Ammon's horn (tissue), 1 donor: ENCODE measurements at regions not wholly inside any gene's neighbourhood (a gene's known extent, or its start where the extent isn't known, plus 50 kb on each side); places are given as distances from the start of the nearest gene placed in this dataset.

ENCODE experiments used
- DNase-seq: peaks from one replicate; pipeline ENCODE4 v3.0.0-alpha.2; 2016; ENCODE audit warnings: low spot score

DNA sequence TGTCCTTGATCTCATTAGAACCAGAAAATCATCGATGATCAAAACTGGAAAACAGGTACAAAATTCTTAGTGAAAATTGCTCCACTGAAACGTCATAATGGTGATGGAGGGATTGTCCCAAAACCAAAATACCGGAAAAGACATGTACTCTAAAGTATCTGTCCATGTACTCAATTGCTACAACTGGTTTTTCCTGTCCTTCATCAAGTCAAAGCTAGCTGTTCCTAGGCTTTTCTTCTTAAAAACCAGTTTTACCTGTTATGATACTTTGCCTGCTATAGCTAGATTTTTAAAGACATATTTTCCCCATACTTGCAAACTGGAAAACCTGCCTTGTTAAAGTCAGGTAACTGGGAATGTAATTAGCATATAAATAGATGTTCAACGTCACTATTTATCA lies 50.5 kb upstream of the LRRC1 start:
- DNase-seq: no peak

DNA sequence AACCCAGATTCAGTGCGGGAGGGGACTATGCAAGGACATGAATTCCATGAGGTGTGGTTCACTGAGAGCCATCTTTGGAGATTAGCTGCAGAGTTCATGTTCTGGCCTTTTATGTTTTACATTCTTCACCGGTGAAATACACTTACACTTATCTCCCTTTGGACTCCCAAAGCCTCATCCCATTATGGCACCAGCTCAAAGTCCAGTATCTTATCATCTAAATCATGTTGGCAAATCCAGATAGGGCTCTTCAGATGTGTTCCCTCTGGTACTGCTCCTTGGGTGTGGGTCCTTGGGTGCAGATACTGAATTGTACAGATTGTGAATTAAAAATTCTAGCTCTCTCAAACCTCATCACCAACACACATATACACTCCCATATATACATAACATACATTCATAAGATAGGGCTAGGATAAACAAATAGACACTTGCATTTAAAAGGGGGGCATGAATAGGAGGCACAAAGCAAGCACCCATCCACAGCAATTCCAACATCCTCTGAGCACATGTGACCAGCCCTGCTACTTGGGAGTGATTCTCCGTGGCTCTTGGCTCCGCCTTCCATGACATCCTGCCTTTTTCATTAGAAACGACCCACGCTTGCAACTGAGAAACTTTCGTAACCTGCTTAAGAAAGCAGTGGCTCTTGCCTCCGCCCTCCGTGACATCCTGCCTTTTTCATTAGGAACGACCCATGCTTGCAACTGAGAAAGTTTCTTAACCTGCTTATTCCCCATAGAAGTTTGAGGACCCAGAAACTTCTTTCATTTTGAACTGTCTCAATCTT lies 53.6 kb upstream of the LRRC1 start:
- no peak for DNase-seq

DNA sequence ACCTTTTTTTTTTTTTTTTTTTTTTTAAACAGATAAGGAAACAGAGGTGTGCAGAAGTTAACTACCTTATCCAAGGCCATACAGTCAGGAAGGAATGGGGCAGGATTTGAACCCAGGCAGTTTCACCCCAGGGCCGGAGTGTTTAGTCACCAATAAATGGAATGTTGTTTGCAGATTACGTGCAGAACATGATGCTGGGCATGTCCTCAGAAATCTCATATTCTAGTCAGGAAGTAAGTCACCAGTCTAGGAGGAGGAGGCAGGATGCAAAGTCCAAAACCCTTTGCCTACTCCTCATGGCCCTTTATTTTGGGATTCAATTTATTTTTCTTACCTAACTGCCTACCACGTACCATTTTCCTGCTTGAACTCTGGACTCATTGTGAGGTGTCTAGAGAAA lies 57.1 kb upstream of the LRRC1 start:
- DNase-seq: no peak

DNA sequence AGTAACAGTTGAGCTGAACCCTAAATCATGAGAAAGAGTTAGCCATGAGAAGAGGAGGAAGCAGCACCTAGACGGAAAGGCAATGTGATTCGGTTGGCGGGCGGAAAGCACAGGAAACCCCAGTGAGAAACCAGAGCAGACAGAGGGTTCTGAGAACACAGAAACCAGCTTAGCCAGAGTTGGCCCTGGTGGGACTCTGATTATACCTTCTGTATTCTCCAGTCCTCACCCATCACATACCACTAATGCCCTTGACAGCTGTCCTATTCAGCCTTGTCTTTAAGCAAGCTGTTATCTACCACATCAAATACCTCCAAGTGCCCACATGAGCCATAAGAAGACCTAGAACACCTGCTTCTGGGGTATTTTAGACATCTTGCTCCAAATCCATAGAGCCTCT lies 58.9 kb upstream of the LRRC1 start:
- DNase-seq: no peak

DNA sequence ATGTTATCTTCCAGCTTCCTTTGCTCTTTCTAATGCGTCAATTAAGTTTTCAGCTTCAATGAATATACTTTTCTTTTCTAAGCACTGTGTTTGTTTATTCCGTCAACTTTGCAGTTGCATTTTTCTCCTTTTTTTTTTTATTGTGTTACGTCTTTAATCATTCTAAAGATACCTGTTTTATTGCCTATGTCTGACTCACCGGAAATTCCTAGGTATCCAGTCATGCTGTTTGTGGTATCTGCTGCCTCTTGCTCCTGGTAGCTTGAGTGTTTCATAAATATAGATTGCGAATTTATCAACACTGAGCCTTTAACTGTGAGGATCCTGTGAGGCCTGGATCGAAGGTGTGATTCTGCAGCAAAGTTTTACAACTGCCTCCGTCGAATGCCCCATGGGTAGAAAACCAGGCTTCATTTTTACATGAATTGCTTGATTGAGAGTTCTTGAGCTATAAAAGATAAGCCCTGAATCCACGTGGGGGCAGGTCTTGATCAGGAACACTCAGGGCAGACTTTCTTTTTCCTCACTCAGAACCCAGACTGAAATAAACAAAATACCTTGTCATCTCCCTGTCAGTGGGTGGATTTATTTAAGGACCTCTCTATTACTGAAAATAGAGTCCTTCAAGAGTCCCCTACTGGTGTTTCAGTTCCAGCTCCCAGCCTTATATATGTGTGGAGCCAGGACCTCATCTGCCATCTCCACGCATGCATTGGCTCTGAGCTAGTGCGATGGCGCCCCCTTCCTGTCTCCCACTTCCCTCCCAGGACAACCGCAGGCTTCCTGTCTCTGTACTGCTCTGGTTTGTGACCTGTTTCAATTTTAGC lies 60.1 kb upstream of the LRRC1 start:
- DNase-seq: no peak

DNA sequence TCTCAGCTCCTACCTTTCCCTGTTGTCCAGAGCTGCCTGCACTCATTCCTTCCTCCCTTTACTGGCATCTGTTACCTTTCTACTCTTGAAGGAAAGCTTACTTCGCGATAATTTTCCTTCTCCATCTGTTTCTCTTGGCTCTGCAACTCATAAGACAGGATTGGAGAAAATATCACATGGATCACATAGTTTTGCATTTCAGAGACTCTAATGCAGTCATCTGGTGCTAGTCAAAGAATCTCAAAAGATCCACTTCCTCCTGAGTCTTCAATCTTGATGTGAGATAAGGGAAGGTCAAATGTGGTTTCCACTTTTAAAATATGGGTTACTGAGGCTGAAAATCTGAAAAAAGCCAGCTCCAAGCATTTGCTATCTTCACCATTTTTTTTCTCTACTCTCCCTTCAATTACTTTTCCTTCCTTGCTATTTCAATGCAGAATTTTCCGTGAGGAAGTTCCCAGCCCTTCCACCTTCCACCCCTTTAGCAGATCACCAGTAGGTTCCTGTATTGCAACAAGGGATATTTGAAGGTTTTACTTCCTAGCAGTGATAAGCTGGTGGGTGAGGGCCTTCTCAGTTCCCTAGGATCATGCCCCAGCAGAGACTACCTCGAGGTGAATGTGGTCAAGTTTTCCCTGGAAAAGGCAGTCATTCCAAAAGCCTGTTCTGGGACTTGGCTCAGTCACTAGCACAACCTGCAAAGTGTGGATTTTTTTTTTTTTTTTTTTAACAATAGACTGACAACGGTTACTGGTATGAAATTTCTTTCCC lies 62.8 kb upstream of the LRRC1 start:
- no peak for DNase-seq

DNA sequence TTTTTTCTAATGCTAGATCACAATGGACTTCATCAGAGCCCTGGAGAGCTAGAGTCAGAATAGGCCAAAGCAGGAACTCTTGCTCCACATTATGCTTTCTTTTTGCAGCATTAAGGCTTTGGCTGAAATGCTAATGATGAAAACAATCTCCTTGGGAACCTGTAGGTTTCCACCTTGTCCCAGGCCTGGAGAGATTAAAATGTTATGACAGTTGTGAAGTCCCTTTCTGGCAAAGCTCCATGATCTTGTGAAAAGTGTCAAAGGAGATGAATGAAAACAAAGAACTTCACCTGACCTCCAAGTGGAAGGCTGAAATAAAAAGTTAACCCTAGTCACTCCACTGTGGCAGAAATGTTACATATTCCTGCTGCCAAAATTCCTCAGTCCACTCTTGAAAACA lies 64.0 kb upstream of the LRRC1 start:
- peak; percentile 7 for DNase-seq

DNA sequence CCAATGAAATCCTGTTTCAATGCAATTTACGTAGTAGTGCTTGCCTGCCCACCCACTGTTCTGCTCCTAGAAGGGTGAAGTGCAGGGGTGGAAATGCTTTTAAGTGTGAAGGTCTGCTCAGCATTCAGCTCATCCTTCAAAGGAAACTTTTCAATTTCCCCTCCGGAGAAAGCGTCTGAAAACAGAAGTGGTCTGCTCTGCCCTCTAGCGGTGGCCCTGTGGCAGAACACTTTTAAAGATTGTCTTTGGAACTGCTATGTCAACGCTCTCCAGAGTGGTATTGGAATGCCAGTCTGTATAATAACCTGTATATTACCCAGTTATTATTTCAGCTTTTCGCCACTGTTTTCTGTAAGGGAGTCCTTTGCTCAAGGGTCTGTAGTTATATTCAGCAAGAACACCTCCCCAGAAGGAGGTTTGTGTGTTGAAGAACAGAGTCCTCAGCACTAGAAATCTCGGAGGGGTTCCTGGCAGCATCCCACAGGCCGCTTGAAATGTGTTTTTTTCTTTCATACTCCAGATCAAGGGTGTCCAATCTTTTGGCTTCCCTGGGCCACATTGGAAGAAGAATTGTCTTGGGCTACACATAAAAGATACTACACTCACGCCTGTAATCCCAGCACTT lies 63.1 kb upstream of the KLHL31 start:
- peak; percentile 74 for DNase-seq

DNA sequence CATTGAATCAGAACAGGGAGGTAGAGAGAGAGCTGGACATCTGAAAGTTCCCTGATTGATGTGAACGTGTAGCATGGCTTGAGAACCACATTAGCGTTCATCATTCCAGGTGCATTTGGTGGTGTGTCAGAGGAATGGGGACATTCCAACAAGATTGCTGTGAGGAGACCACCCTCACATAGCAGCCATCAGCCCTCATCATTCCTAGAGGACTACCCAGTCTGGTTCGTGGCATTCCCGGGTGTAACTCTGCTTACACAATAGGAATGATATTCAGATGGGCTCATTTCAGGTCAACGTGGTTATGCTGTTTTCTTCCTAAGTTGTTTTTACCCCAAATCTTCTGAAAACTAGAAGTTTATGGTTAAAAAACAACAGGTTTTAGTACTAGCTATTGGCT lies 62.2 kb upstream of the KLHL31 start:
- DNase-seq: no peak

DNA sequence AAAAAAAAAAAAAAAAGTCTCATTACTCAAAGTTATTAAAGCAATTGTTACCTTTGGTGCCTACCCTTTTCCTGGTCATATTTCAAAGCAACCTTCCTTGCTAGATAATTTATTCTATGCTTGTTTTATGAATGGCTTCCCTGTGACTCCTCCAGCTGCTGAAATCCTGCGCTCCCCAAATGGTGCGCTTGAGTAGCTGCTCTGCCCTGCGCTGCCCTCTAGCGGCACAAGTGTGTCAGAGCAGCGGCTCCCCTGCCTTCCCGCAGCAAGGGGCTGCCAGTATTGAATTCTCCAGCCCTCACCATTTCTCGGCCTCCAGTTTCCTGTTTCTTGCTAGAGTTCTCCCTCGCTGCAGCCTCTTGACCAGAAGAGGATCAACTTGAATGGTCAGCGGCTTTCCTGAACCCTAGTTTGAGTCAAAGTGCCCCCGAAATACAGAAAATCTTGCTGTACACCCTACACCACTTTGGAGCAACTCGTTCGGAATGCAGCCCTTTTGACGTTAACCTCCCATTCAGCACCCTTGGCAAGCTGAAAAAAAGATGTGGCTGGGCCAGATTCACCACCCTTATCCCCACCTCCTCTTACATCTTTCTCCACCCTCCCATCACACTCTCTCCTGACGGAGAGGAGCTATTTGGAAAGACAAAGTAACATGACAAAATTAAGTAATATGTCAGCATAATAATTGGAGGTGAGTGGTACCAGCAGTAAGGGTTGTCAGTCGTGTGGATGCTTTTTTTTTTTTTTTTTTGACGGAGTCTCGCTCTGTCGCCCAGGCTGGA lies 60.4 kb upstream of the KLHL31 start:
- peak; percentile 90 for DNase-seq

DNA sequence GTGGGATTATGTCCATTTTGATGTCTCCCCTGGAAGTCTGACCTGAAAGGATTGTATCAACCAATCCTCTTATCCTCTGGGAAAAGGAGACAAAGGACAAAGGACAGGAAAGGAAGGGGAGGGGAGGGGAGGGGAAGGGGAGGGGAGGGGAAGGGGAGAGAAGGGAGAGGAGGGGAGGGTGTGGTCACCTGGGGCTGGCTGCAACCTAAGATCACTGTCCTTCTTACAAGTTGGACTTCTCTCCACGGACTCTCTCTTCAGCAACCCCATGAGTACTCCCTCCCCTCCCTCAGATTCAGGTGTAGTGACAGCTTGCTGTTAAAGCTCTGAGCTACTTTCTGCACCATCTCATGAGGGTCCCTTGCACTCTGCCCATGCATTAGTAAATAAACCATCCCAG lies 58.9 kb upstream of the KLHL31 start:
- DNase-seq: no peak

DNA sequence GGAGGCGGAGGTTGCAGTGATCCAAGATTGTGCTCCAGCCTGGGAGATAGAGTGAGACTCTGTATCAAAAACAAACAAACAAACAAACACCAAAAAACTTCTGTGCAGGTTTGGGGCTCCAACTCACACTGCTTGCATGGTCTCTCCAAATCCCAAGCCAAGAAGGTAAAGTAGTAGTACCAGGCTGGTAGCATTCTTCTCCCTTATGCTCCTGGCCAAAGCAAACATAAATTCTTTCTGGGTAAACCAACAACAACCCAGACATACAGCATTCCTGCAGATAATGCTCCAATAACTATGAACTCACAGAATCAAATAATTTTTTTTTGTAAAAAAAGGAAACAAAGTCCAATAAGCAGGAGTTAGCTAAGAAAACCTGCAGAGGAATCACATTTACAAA lies 57.8 kb upstream of the KLHL31 start:
- DNase-seq: no peak

DNA sequence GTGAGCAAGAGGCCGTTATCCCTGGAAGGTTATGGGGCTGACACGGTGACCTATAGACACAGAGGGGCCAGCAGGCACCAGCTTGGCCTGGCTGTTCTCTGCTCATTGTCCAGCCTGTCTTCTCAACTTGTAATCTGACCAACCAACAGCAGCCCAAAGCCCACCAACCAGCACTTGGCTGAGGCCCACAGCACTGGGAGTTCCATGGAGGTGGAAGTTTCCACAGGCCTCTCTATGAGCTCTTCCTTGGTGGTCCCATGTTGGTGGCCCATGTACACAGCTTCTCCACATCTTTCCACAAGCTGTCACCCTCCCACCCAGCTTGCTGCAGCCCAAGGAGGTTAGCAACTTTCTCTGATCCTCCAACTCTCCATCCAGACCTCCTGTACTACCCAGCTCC lies 56.2 kb upstream of the KLHL31 start:
- no peak for DNase-seq

DNA sequence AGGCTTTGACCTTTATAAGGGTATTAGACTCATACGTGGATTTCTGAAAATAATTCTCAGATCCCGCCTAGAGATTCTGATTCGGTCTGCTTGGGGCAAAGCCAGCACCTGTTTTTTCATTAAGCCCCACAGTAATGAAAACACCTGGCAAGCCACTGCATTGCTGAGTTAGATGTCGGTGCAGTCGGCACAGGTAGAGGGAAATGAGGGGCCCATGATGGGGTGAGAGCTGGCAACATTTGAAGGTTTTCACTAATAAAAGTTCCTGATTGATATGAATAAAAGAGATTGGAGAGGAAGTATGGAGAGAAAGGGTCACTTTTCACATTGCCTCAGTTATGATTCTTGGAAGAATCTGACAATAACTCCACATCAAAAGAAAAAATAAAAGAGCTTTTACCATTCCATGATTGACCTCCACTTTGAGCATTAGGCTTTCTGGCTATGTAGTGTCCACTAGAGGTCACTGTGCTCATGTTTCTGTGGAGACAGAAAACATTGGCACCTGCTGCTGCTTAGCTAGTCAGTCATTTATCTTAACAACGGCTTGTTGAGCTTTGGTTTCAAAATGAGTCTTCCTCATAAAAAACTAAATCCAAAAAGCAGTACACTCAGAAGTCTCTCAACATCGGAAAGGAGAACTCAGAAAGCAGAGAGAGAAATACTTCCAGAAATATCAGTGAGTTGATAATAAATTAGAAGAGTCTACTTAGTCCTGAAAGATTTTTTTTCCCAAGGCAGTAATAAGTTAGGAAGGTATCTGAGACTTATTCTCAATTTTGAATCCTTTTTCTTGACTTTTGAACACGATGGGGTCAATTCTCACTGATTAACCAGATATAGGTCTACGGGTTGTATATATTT lies 53.3 kb upstream of the KLHL31 start:
- DNase-seq: peak; percentile 90

DNA sequence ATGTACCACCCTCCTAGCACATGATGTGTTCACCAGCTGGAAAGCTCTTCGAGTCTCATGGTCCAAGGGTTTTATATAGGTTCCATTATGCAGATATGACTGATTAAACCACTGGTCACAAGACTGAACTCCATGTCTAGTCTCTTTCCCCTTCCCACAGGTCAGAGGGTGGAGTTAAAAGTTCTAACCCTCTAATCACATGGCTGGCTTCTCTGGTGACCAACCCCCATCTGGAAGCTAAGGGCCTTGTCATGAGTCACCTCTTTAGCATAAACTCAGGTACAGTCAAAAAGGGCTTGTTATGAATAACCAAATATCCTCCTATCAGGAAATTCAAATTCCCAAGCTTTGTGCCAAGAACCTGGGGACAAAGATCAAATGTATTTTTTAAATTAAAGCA lies 52.0 kb upstream of the KLHL31 start:
- no peak for DNase-seq

DNA sequence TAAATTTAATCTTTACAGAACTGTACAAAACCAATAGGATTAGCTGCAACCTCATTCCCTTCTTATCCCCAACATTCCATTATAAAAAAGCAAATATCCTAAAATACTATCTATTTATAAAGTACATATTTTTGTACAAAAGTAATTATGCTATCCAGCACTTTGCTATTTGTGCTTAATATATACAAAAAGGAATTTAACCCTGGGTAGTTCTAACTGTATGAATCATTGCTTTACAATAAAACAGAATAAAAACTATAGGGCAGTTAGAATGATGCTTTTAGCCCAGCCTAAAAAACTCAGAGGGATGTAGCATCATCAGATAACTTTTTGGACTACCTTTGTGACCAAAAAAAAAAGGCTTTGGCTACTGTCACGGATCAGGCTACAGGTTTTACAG lies 49.9 kb upstream of the KLHL31 start:
- no peak for DNase-seq
